Endothelial cell of umbilical vein (primary cell): ENCODE measurements at regions not wholly inside any gene's neighbourhood (a gene's known extent, or its start where the extent isn't known, plus 50 kb on each side); places are given as distances from the start of the nearest gene placed in this dataset.

ENCODE experiments used
- BruUV-seq: library from RNA; stranded (reverse); fragments of 400-500 nt; replicated peaks from 2 replicates; lab custom pipeline; 2021; lab: Mats Ljungman, UMichigan
- CTCF ChIA-PET: fragments of 300-600, 350-600 bp; sonication (Branson Sonifier 250); formaldehyde crosslinking; loops from one replicate; lab custom pipeline; 2021; ENCODE audit warnings: antibody characterized with exemption, inconsistent platforms; lab: Charles Lee
- POLR2A ChIA-PET: fragments of 300-600, 350-600 bp; sonication (Branson Sonifier 250); formaldehyde crosslinking; loops from one replicate; lab custom pipeline; 2021; ENCODE audit warnings: antibody characterized with exemption, inconsistent platforms; lab: Charles Lee
- DNase-seq: peaks from one replicate; pipeline ENCODE4 v3.0.0-alpha.2; 2011; ENCODE audit warnings: low read depth, low spot score
- FAIRE-seq: peaks from 2 replicates; lab custom pipeline; 2011; peaks lifted over from hg19 to GRCh38; lab: Jason Lieb, UNC
- H2AFZ ChIP-seq: 2 replicates; pipeline ENCODE4 v1.6.0; 2012; ENCODE audit warnings: low read depth, low read length, control low read depth, inconsistent platforms
- H3K27ac ChIP-seq: 2 replicates; pipeline ENCODE4 v1.5.1; 2011; ENCODE audit warnings: low read depth, mild to moderate bottlenecking, control low read depth, low read length, moderate library complexity; ENCODE audit not compliant: insufficient read depth
- H3K27me3 ChIP-seq, 2 experiments: 2 replicates each; pipeline versions ENCODE4 v1.6.0 to v1.6.1; 2011; ENCODE audit warnings: low read length in 2 of 2, mixed read lengths in 1 of 2; ENCODE audit not compliant: control insufficient read depth in 2 of 2, insufficient read depth in 2 of 2
- H3K36me3 ChIP-seq, 2 experiments: 2 replicates in 1 of 2; 3 replicates in 1 of 2; pipeline ENCODE4 v1.5.1; 2011; ENCODE audit warnings: low read length in 2 of 2, mild to moderate bottlenecking in 1 of 2, moderate library complexity in 1 of 2; ENCODE audit not compliant: control insufficient read depth in 2 of 2, insufficient read depth in 2 of 2; ENCODE audit errors: extremely low read depth in 1 of 2
- H3K4me1 ChIP-seq: 3 replicates; pipeline ENCODE4 v1.5.1; 2011; ENCODE audit warnings: mild to moderate bottlenecking, low read length; ENCODE audit not compliant: control insufficient read depth, insufficient read depth; ENCODE audit errors: extremely low read depth
- H3K4me2 ChIP-seq: 2 replicates; pipeline ENCODE4 v1.6.1; 2011; ENCODE audit warnings: low read length, control low read depth, mixed read lengths; ENCODE audit not compliant: insufficient read depth
- H3K4me3 ChIP-seq, 3 experiments: fragments of 200-600 bp in 1 of 3; sonication (generic), shearing (Covaris generic) in 1 of 3; replicated peaks in 1 of 3; 2 replicates each; pipeline ENCODE4 v1.5.1; 2011 to 2016; ENCODE audit warnings: control low read depth in 3 of 3, low read length in 3 of 3, mild to moderate bottlenecking in 2 of 3, inconsistent platforms in 1 of 3, low read depth in 1 of 3, moderate library complexity in 1 of 3; ENCODE audit not compliant: insufficient read depth in 1 of 3
- H3K79me2 ChIP-seq: 2 replicates; pipeline ENCODE4 v1.6.0; 2012; ENCODE audit warnings: low read length, inconsistent platforms; ENCODE audit not compliant: control insufficient read depth, insufficient read depth
- H3K9ac ChIP-seq: replicated peaks from 2 replicates; pipeline ENCODE3; 2011; ENCODE audit warnings: low read length, control low read depth; ENCODE audit not compliant: insufficient read depth; ENCODE audit errors: extremely low read depth
- H3K9me1 ChIP-seq: replicated peaks from 3 replicates; pipeline ENCODE4 v1.6.0; 2011; ENCODE audit warnings: mild to moderate bottlenecking, low read length; ENCODE audit not compliant: control insufficient read depth, insufficient read depth; ENCODE audit errors: extremely low read depth
- H3K9me3 ChIP-seq: replicated peaks from 2 replicates; pipeline ENCODE4 v1.5.1; 2012; ENCODE audit warnings: low read length, inconsistent platforms; ENCODE audit not compliant: control insufficient read depth, insufficient read depth
- H4K20me1 ChIP-seq: replicated peaks from 2 replicates; pipeline ENCODE3; 2011; ENCODE audit warnings: mild to moderate bottlenecking, low read length; ENCODE audit not compliant: control insufficient read depth, insufficient read depth; ENCODE audit errors: extremely low read depth
- EZH2 ChIP-seq: IDR thresholded peaks from 2 replicates; pipeline ENCODE4 v1.6.1; 2012; ENCODE audit warnings: borderline replicate concordance, low read depth, mild to moderate bottlenecking, moderate library complexity, low read length, inconsistent platforms; ENCODE audit not compliant: severe bottlenecking
- FOS ChIP-seq: IDR thresholded peaks from 2 replicates; pipeline ENCODE4 v1.6.1; 2011; ENCODE audit warnings: mild to moderate bottlenecking, low read length, moderate library complexity, borderline replicate concordance; ENCODE audit not compliant: insufficient read depth
- GATA2 ChIP-seq: IDR thresholded peaks from 2 replicates; pipeline ENCODE4 v1.7.0; 2011; ENCODE audit warnings: low read depth, mild to moderate bottlenecking, moderate library complexity, mixed read lengths, low read length; ENCODE audit not compliant: insufficient read length, insufficient read depth
- JUN ChIP-seq: IDR thresholded peaks from 2 replicates; pipeline ENCODE4 v1.6.1; 2011; ENCODE audit warnings: borderline replicate concordance, low read depth; ENCODE audit not compliant: insufficient read length, insufficient read depth
- MAX ChIP-seq: IDR thresholded peaks from 2 replicates; pipeline ENCODE4 v1.6.1; 2011; ENCODE audit not compliant: insufficient read depth, insufficient read length
- MYC ChIP-seq: IDR thresholded peaks from one replicate; pipeline ENCODE4 v1.6.1; 2011; ENCODE audit warnings: mild to moderate bottlenecking, low read depth, low read length
- POLR2A ChIP-seq: IDR thresholded peaks from 2 replicates; pipeline ENCODE4 v1.6.1; 2012; ENCODE audit warnings: low read depth, mild to moderate bottlenecking, control low read depth, low read length
- POLR2AphosphoS5 ChIP-seq: IDR thresholded peaks from 2 replicates; pipeline ENCODE4 v1.6.1; 2012; ENCODE audit warnings: low read depth, mild to moderate bottlenecking, control low read depth, low read length, moderate library complexity; ENCODE audit not compliant: insufficient read depth
- dilution Hi-C: fragments of 300-500 bp; cut with MboI; formaldehyde crosslinking; loops from one replicate; pipeline ENCODE4 v1.15.0; 2019; ENCODE audit warnings: low sequenced_read_pairs; ENCODE audit not compliant: extremely low pct_ligation_motif_present
- intact Hi-C: fragments of 100-400 bp; cut with micrococcal nuclease; formaldehyde crosslinking; loops from one replicate; pipeline ENCODE4 v1.10.0; 2022

GRCh38 chr4:162782096-162782777 lies 384.5 kb downstream of the NAF1 start:
- BruUV-seq, result no TSS peak
- dilution Hi-C loops, result no loop called here
- Histone ChIP-seq H3K4me1 (no peaks in the 10 kb centered on the region), H3K36me3 (no peaks in the 10 kb centered on the region), H3K27ac (no peak overlapping the region), H3K27me3 (no peaks in the 10 kb centered on the region), H3K79me2 (no peaks in the 10 kb centered on the region), H3K9me1 (no peaks in the 10 kb centered on the region), H4K20me1 (no peaks in the 10 kb centered on the region), H3K9ac (no peak overlapping the region), H3K4me3 (no peak overlapping the region), H3K4me2 (no peak overlapping the region), H2AFZ (no peak overlapping the region), H3K9me3 (peaks cover 3% of the 10 kb centered on the region)
- ChIA-PET POLR2A (no interaction called here), CTCF (no interaction called here)
- FAIRE-seq (no peak), DNase-seq (no peak)
- intact Hi-C loops, result no loop called here
- TF ChIP-seq FOS (no peak), GATA2 (no peak), MYC (no peak), EZH2 (no peak), MAX (no peak), JUN (no peak), POLR2AphosphoS5 (no peak), POLR2A (no peak)
